H9 (cell line): ENCODE measurements at regions not wholly inside any gene's neighbourhood (a gene's known extent, or its start where the extent isn't known, plus 50 kb on each side); places are given as distances from the start of the nearest gene placed in this dataset.

Experiments
- DNase-seq: peaks from one replicate; pipeline ENCODE4 v3.0.0-alpha.2; 2017
- H2AFZ ChIP-seq: one replicate; pipeline ENCODE4 v1.6.1; 2013; ENCODE audit warnings: mild to moderate bottlenecking, low read length, control low read depth, moderate library complexity
- H2AK5ac ChIP-seq: 2 replicates; pipeline ENCODE4 v1.6.1; 2013; ENCODE audit warnings: low read length, control low read depth, mixed read lengths; ENCODE audit not compliant: insufficient read length
- H2BK120ac ChIP-seq: one replicate; pipeline ENCODE4 v1.6.1; 2013; ENCODE audit warnings: low read depth, mild to moderate bottlenecking, low read length, control low read depth, inconsistent platforms; ENCODE audit not compliant: poor library complexity, severe bottlenecking
- H2BK12ac ChIP-seq: 2 replicates; pipeline ENCODE4 v1.6.1; 2013; ENCODE audit warnings: low read length, control low read depth, mixed read lengths, low read depth; ENCODE audit not compliant: insufficient read length
- H2BK15ac ChIP-seq: 2 replicates; pipeline ENCODE4 v1.6.1; 2013; ENCODE audit warnings: low read depth, low read length, control low read depth
- H2BK20ac ChIP-seq: one replicate; pipeline ENCODE4 v1.6.1; 2013; ENCODE audit warnings: low read depth, mild to moderate bottlenecking, low read length, control low read depth, inconsistent platforms; ENCODE audit not compliant: poor library complexity, severe bottlenecking
- H2BK5ac ChIP-seq: 2 replicates; pipeline ENCODE4 v1.6.1; 2013; ENCODE audit warnings: low read length, control low read depth, mixed read lengths; ENCODE audit not compliant: insufficient read length
- H3K14ac ChIP-seq: 2 replicates; pipeline ENCODE4 v1.6.1; 2013; ENCODE audit warnings: low read length, control low read depth; ENCODE audit not compliant: insufficient read depth
- H3K18ac ChIP-seq: 2 replicates; pipeline ENCODE4 v1.6.1; 2013; ENCODE audit warnings: low read depth, mild to moderate bottlenecking, mixed read lengths, low read length, control low read depth; ENCODE audit not compliant: insufficient read length
- H3K23ac ChIP-seq: 2 replicates; pipeline ENCODE4 v1.6.1; 2013; ENCODE audit warnings: low read length, control low read depth, mixed read lengths, low read depth; ENCODE audit not compliant: insufficient read length
- H3K23me2 ChIP-seq: 2 replicates; pipeline ENCODE4 v1.6.1; 2013; ENCODE audit warnings: low read depth, mild to moderate bottlenecking, mixed read lengths, low read length, control low read depth; ENCODE audit not compliant: insufficient read length, poor library complexity, severe bottlenecking
- H3K27ac ChIP-seq: 2 replicates; pipeline ENCODE4 v1.5.1; 2013; ENCODE audit warnings: low read length, control low read depth, mixed read lengths, low read depth; ENCODE audit not compliant: insufficient read length
- H3K27me3 ChIP-seq: 2 replicates; pipeline ENCODE4 v1.6.1; 2013; ENCODE audit warnings: low read length, control low read depth, inconsistent platforms; ENCODE audit not compliant: insufficient read depth
- H3K4ac ChIP-seq: 2 replicates; pipeline ENCODE4 v1.6.1; 2013; ENCODE audit warnings: low read depth, mild to moderate bottlenecking, control low read depth, inconsistent platforms, low read length, moderate library complexity
- H3K4me1 ChIP-seq: 2 replicates; pipeline ENCODE4 v1.6.1; 2013; ENCODE audit warnings: low read length, control low read depth, inconsistent platforms; ENCODE audit not compliant: insufficient read depth
- H3K4me2 ChIP-seq: 2 replicates; pipeline ENCODE4 v1.6.1; 2013; ENCODE audit warnings: low read length, control low read depth, mixed read lengths; ENCODE audit not compliant: insufficient read length, insufficient read depth
- H3K56ac ChIP-seq: 2 replicates; pipeline ENCODE4 v1.6.1; 2013; ENCODE audit warnings: low read depth, mild to moderate bottlenecking, mixed read lengths, low read length, control low read depth; ENCODE audit not compliant: insufficient read length
- H3K79me1 ChIP-seq: 2 replicates; pipeline ENCODE4 v1.6.1; 2013; ENCODE audit warnings: low read depth, mild to moderate bottlenecking, moderate library complexity, low read length, control low read depth, inconsistent platforms; ENCODE audit not compliant: insufficient read depth, poor library complexity, severe bottlenecking
- H3K79me2 ChIP-seq: 2 replicates; pipeline ENCODE4 v1.6.1; 2013; ENCODE audit warnings: low read length, control low read depth, inconsistent platforms; ENCODE audit not compliant: insufficient read depth
- H3K9ac ChIP-seq: 2 replicates; pipeline ENCODE4 v1.6.1; 2013; ENCODE audit warnings: low read length, control low read depth, mixed read lengths; ENCODE audit not compliant: insufficient read length; ENCODE audit errors: extremely low read depth
- H3K9me3 ChIP-seq: one replicate; pipeline ENCODE4 v1.6.1; 2013; ENCODE audit warnings: low read depth, low read length, inconsistent platforms; ENCODE audit not compliant: control insufficient read depth
- H3T11ph ChIP-seq: one replicate; pipeline ENCODE4 v1.6.1; 2013; ENCODE audit warnings: mild to moderate bottlenecking, low read length, control low read depth, inconsistent platforms
- H4K20me1 ChIP-seq: one replicate; pipeline ENCODE4 v1.6.1; 2013; ENCODE audit not compliant: control insufficient read depth, insufficient read length, insufficient read depth
- H4K5ac ChIP-seq: 2 replicates; pipeline ENCODE4 v1.6.1; 2013; ENCODE audit warnings: low read depth, mild to moderate bottlenecking, mixed read lengths, low read length, control low read depth; ENCODE audit not compliant: insufficient read length
- H4K8ac ChIP-seq: replicated peaks from 2 replicates; pipeline ENCODE4 v1.6.1; 2013; ENCODE audit warnings: low read length, control low read depth, mixed read lengths, low read depth; ENCODE audit not compliant: insufficient read length
- H4K91ac ChIP-seq: 2 replicates; pipeline ENCODE4 v1.6.1; 2013; ENCODE audit warnings: low read depth, mild to moderate bottlenecking, moderate library complexity, mixed read lengths, low read length, control low read depth; ENCODE audit not compliant: insufficient read length
- H3K27ac Mint-ChIP-seq, 3 experiments: 2 replicates in 2 of 3; 3 replicates in 1 of 3; pipeline ENCODE4 v1.8.0; 2020 to 2021; ENCODE audit warnings: mixed read lengths in 3 of 3, mild to moderate bottlenecking in 1 of 3, moderate library complexity in 1 of 3
- H3K27me3 Mint-ChIP-seq: 2 replicates; pipeline ENCODE4 v1.8.0; 2021; ENCODE audit warnings: low read depth, mild to moderate bottlenecking, moderate library complexity, mixed read lengths
- H3K36me3 Mint-ChIP-seq, 3 experiments: 2 replicates in 2 of 3; 3 replicates in 1 of 3; pipeline ENCODE4 v1.8.0; 2020 to 2021; ENCODE audit warnings: low read depth in 3 of 3, mixed read lengths in 3 of 3; ENCODE audit not compliant: insufficient read depth in 1 of 3
- H3K4me1 Mint-ChIP-seq, 2 experiments: 2 replicates each; pipeline ENCODE4 v1.8.0; 2020; ENCODE audit warnings: mixed read lengths in 2 of 2
- H3K4me3 Mint-ChIP-seq, 2 experiments: 2 replicates in 1 of 2; 3 replicates in 1 of 2; pipeline ENCODE4 v1.8.0; 2020 to 2021; ENCODE audit warnings: mild to moderate bottlenecking in 2 of 2, mixed read lengths in 2 of 2, moderate library complexity in 1 of 2
- H3K9me3 Mint-ChIP-seq, 2 experiments: 2 replicates in 1 of 2; 3 replicates in 1 of 2; pipeline ENCODE4 v1.8.0; 2020; ENCODE audit warnings: mild to moderate bottlenecking in 2 of 2, mixed read lengths in 2 of 2, moderate library complexity in 1 of 2
- CTCF ChIP-seq: fragments of 200-600 bp; sonication (generic); conservative IDR thresholded peaks from 3 replicates; pipeline ENCODE4 v1.8.0; 2021; ENCODE audit warnings: antibody characterized with exemption, mild to moderate bottlenecking
- WGBS: extraction: QIAGEN DNeasy Blood & Tissue Kit; methylation state at CpG from one replicate; pipeline ENCODE4 v1.1.7; 2013; ENCODE audit warnings: missing lambda C conversion rate, low lambda C conversion rate, mixed read lengths; ENCODE audit not compliant: insufficient read length; ENCODE audit errors: extremely low coverage; 5-methylcytosine and 5-hydroxymethylcytosine counted together

- Histone ChIP-seq H3K18ac (no peak overlapping the region), H2BK120ac (no peak overlapping the region), H3K14ac (no peak overlapping the region), H2BK20ac (no peak overlapping the region), H4K91ac (no peak overlapping the region), H3T11ph (no peak overlapping the region), H4K20me1 (no peaks in the 10 kb centered on the region), H3K56ac (no peak overlapping the region), H3K27me3 (no peaks in the 10 kb centered on the region), H3K79me2 (no peaks in the 10 kb centered on the region), H3K9ac (no peak overlapping the region), H4K5ac (no peak overlapping the region), H2BK12ac (no peak overlapping the region), H2AK5ac (no peak overlapping the region), H4K8ac (no peak overlapping the region), H3K9me3 (no peaks in the 10 kb centered on the region), H3K23me2 (no peaks in the 10 kb centered on the region), H3K27ac (no peak overlapping the region), H3K4me1 (no peaks in the 10 kb centered on the region), H2BK15ac (no peak overlapping the region), H3K23ac (no peak overlapping the region), H3K79me1 (no peaks in the 10 kb centered on the region), H2BK5ac (no peak overlapping the region), H3K4ac (no peak overlapping the region), H2AFZ (no peak overlapping the region), H3K4me2 (no peak overlapping the region)
- no CpG with 5 or more reads among the region's 3 CpGs for WGBS
- Mint-ChIP-seq H3K27me3 (peaks cover 5% of the 10 kb centered on the region), H3K36me3 (no peaks in the 10 kb centered on the region), H3K27ac (no peak overlapping the region), H3K9me3 (no peaks in the 10 kb centered on the region), H3K4me1 (no peaks in the 10 kb centered on the region), H3K4me3 (no peak overlapping the region)
- no peak for TF ChIP-seq CTCF
- no peak for DNase-seq
These were observed 101.6 kb downstream of the BRMS1L start for GRCh38 chr14:35927727-35928126.
